GM23248 (cell line): ENCODE measurements at regions not wholly inside any gene's neighbourhood (a gene's known extent, or its start where the extent isn't known, plus 50 kb on each side); places are given as distances from the start of the nearest gene placed in this dataset.

Source experiments
- EZH2 ChIP-seq: fragments of 200-600 bp; sonication (generic); IDR thresholded peaks from 2 replicates; pipeline ENCODE4 v1.6.1; 2018; ENCODE audit warnings: antibody characterized with exemption, mild to moderate bottlenecking; ENCODE audit not compliant: insufficient read depth, poor library complexity, severe bottlenecking
- EZH2phosphoT487 ChIP-seq: fragments of 200-600 bp; sonication (generic); IDR thresholded peaks from 2 replicates; pipeline ENCODE4 v1.6.1; 2018; ENCODE audit warnings: antibody characterized with exemption, moderate library complexity, mild to moderate bottlenecking, low read depth; ENCODE audit not compliant: insufficient read depth

DNA sequence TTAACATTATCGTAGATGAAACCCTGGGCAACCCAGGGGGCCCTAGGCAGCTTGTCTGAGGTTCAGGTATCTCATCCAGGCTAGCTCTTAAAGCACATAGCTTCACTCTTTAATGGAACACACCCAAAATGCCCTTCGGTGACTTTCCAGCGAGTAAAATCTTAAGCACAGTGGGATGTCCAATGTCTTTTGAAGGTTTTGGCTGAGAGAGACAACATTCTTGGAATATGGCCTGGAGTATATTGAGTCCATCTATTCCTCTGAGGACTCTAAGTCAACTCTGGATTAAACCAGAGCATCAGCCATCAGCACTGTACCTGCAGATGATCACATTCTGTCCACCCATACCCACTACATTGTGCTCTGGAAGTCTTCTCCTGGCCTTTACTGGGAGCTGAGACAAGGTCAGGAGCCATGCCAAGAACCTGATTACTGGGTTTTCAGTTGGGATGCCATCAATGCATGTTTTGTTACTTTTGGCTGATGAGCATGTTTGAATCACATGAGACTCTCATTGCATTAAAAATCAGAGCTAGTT lies 63.4 kb upstream of the CDH11 start:
- TF ChIP-seq EZH2 (no peak), EZH2phosphoT487 (no peak)
